ENCODE measurements at regions not wholly inside any gene's neighbourhood (a gene's known extent, or its start where the extent isn't known, plus 50 kb on each side); places are given as distances from the start of the nearest gene placed in this dataset.

- TF ChIP-seq POLR2AphosphoS5 (IDR thresholded peaks at IDR 0.05; ENCODE audit: low read depth, low read length) (no peak), SIN3A (IDR thresholded peaks at IDR 0.05; ENCODE audit: borderline replicate concordance, insufficient read depth, low read length) (no peak)
Observed at GRCh38 chr9:21590058-21590996, 108.2 kb upstream of the IFNE start.
